Activated naive CD8-positive, alpha-beta T cell treated with anti-CD3 and anti-CD28 coated beads for 36 hours (primary cell): ENCODE measurements at regions not wholly inside any gene's neighbourhood (a gene's known extent, or its start where the extent isn't known, plus 50 kb on each side); places are given as distances from the start of the nearest gene placed in this dataset.

Experiments used
- DNase-seq: peaks from one replicate; pipeline ENCODE4 v3.0.0; 2021
- H3K27ac Mint-ChIP-seq: one replicate; pipeline ENCODE4 v1.8.0; 2022; ENCODE audit warnings: mild to moderate bottlenecking, moderate library complexity, mixed read lengths
- H3K27me3 Mint-ChIP-seq: one replicate; pipeline ENCODE4 v1.8.0; 2022; ENCODE audit warnings: mild to moderate bottlenecking, mixed read lengths
- H3K36me3 Mint-ChIP-seq: one replicate; pipeline ENCODE4 v1.8.0; 2021; ENCODE audit warnings: mild to moderate bottlenecking, mixed read lengths
- H3K4me1 Mint-ChIP-seq: one replicate; pipeline ENCODE4 v1.8.0; 2021; ENCODE audit warnings: mixed read lengths
- H3K4me3 Mint-ChIP-seq: one replicate; pipeline ENCODE4 v1.8.0; 2022; ENCODE audit warnings: mild to moderate bottlenecking, moderate library complexity, mixed read lengths
- H3K9me3 Mint-ChIP-seq: one replicate; pipeline ENCODE4 v1.8.0; 2022; ENCODE audit warnings: mixed read lengths

- no peak overlapping the region for H3K4me3 Mint-ChIP-seq
- H3K36me3 Mint-ChIP-seq: no peaks in the 10 kb centered on the region
- peaks cover 3% of the 10 kb centered on the region for H3K4me1 Mint-ChIP-seq
- H3K9me3 Mint-ChIP-seq: no peaks in the 10 kb centered on the region
- no peak for DNase-seq
- H3K27ac Mint-ChIP-seq: no peak overlapping the region
- H3K27me3 Mint-ChIP-seq: peaks cover 3% of the 10 kb centered on the region
These were observed 111.7 kb downstream of the DUSP10 start for GRCh38 chr1:221630236-221630635.

DNA sequence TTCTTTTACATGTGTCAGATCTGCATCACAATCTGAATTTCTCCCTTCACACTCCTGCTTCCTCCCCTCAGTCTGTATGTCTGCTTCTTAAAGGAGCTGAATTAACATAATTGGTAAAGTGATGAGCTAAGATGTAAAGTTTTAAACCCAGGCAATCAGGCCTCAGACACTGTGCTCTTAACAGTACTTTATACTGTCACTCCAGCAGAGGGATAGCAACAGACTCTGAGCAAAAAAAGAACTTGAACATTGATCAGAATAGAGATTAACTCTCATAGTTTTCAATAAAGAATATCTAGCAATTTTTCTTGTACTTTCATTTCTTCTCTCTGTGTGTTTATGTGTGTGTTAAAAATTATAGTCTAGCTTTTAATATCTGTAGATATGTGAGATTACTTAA, 110.3 kb downstream of the DUSP10 start:
- H3K27ac Mint-ChIP-seq: no peak overlapping the region
- no peaks in the 10 kb centered on the region for H3K36me3 Mint-ChIP-seq
- H3K4me1 Mint-ChIP-seq: peaks cover 3% of the 10 kb centered on the region
- H3K4me3 Mint-ChIP-seq: no peak overlapping the region
- peaks cover 3% of the 10 kb centered on the region for H3K27me3 Mint-ChIP-seq
- DNase-seq: no peak
- no peaks in the 10 kb centered on the region for H3K9me3 Mint-ChIP-seq

DNA sequence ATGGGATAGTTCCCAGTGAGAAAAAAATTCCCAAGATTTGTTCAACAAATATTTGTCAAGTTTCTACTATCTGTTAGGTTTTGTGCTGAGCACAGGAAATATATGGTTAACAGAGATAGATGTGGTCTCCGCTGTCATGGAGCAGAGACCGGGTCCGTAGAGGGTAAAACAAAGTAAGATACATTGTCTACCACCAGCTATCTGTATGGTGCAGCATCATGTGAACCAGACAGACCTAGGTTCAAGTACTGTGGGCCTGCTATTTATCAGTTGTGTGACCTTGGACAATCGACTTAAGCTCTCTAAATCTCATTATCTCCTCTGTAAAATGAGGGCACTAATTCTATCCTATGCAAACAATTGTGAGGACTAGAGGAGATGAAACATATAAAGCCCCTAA, 109.8 kb downstream of the DUSP10 start:
- H3K36me3 Mint-ChIP-seq: no peaks in the 10 kb centered on the region
- no peak overlapping the region for H3K27ac Mint-ChIP-seq
- DNase-seq: no peak
- peaks cover 3% of the 10 kb centered on the region for H3K4me1 Mint-ChIP-seq
- H3K4me3 Mint-ChIP-seq: no peak overlapping the region
- no peaks in the 10 kb centered on the region for H3K9me3 Mint-ChIP-seq
- peaks cover 3% of the 10 kb centered on the region for H3K27me3 Mint-ChIP-seq

- no peaks in the 10 kb centered on the region for H3K9me3 Mint-ChIP-seq
- no peaks in the 10 kb centered on the region for H3K36me3 Mint-ChIP-seq
- H3K4me3 Mint-ChIP-seq: no peak overlapping the region
- peaks cover 3% of the 10 kb centered on the region for H3K4me1 Mint-ChIP-seq
- no peak for DNase-seq
- H3K27me3 Mint-ChIP-seq: peaks cover 3% of the 10 kb centered on the region
- H3K27ac Mint-ChIP-seq: no peak overlapping the region
These were observed 108.0 kb downstream of the DUSP10 start for GRCh38 chr1:221633841-221634409.

- Mint-ChIP-seq H3K27me3 (peaks cover 3% of the 10 kb centered on the region), H3K4me3 (no peak overlapping the region), H3K36me3 (no peaks in the 10 kb centered on the region), H3K4me1 (peaks cover 3% of the 10 kb centered on the region), H3K9me3 (no peaks in the 10 kb centered on the region), H3K27ac (no peak overlapping the region)
- DNase-seq: no peak
These were observed 107.3 kb downstream of the DUSP10 start for GRCh38 chr1:221634606-221635005.

DNA sequence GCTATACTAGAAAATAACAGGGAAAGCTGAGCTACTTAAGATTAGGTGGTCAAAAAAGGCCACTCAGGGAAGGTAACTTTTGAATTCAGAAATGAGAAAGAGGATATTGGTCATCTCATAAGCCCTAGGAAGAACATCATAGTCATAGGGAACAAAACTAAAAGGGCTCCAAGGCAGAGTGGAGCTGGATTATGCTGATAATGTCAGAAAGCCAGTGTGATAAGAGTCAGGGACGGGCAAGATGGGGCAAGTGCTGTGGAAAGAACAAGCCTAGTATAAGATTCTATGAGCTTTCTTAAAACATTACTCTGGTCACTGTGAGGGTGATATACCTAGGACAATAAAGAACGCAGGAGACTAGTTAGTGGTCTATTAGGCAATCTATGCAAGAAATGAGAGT, 106.6 kb downstream of the DUSP10 start:
- no peak overlapping the region for H3K4me3 Mint-ChIP-seq
- H3K4me1 Mint-ChIP-seq: peaks cover 3% of the 10 kb centered on the region
- H3K27ac Mint-ChIP-seq: no peak overlapping the region
- no peaks in the 10 kb centered on the region for H3K36me3 Mint-ChIP-seq
- no peak for DNase-seq
- peaks cover 3% of the 10 kb centered on the region for H3K27me3 Mint-ChIP-seq
- H3K9me3 Mint-ChIP-seq: no peaks in the 10 kb centered on the region

DNA sequence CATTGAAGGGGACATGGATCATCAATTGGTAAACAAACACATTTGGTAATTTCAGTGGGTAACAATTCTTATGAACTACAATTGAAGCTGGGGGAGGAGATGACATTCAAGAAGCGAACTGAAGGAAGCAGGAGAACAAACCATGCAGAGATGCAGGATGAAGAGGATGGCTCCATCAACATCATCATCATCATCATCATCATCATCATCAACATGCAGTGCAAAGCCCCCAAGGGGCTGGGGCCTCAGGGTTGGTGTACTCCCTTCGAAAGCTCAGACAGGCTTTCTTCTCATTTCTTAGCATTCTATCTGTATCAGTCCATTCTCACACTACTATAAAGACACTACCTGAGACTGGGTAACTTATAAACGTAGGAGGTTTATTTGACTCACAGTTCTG, 105.8 kb downstream of the DUSP10 start:
- H3K27me3 Mint-ChIP-seq: peaks cover 3% of the 10 kb centered on the region
- no peak overlapping the region for H3K4me3 Mint-ChIP-seq
- H3K27ac Mint-ChIP-seq: no peak overlapping the region
- no peak for DNase-seq
- H3K9me3 Mint-ChIP-seq: no peaks in the 10 kb centered on the region
- H3K36me3 Mint-ChIP-seq: no peaks in the 10 kb centered on the region
- H3K4me1 Mint-ChIP-seq: peaks cover 3% of the 10 kb centered on the region

DNA sequence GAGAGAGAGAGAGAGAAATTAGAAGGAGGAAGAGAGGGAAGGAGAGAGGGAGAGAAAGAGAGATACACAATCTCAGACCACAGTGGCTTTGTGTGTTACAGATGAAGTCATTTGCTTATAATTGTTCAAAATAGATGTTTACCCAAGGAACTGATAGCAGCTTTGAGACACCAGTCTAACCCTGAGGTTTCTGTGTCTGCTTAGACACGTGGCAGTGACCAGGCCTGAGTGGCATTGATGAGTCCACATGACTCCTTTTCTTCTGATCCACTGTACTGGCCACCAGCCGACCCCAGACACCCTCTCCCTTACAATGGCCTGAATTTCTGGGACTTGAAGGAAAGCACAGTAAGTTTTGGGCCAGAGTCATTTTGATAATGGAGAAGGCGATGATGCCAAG, 104.9 kb downstream of the DUSP10 start:
- no peaks in the 10 kb centered on the region for H3K36me3 Mint-ChIP-seq
- peaks cover 3% of the 10 kb centered on the region for H3K27me3 Mint-ChIP-seq
- H3K4me3 Mint-ChIP-seq: no peak overlapping the region
- peaks cover 3% of the 10 kb centered on the region for H3K4me1 Mint-ChIP-seq
- no peak for DNase-seq
- H3K27ac Mint-ChIP-seq: no peak overlapping the region
- no peaks in the 10 kb centered on the region for H3K9me3 Mint-ChIP-seq

- H3K9me3 Mint-ChIP-seq: no peaks in the 10 kb centered on the region
These were observed 104.2 kb downstream of the DUSP10 start for GRCh38 chr1:221637641-221638041.

GRCh38 chr1:221638595-221638994, 103.3 kb downstream of the DUSP10 start:
- H3K9me3 Mint-ChIP-seq: no peaks in the 10 kb centered on the region
- no peaks in the 10 kb centered on the region for H3K36me3 Mint-ChIP-seq
- no peak for DNase-seq
- H3K4me3 Mint-ChIP-seq: no peak overlapping the region
- H3K27ac Mint-ChIP-seq: no peak overlapping the region
- no peaks in the 10 kb centered on the region for H3K4me1 Mint-ChIP-seq
- peaks cover 3% of the 10 kb centered on the region for H3K27me3 Mint-ChIP-seq

More at GRCh38 chr1:221637641-221638041, 104.2 kb downstream of the DUSP10 start:
- no peak for DNase-seq
- Mint-ChIP-seq H3K4me3 (no peak overlapping the region), H3K4me1 (no peaks in the 10 kb centered on the region), H3K36me3 (no peaks in the 10 kb centered on the region), H3K27me3 (peaks cover 3% of the 10 kb centered on the region), H3K27ac (no peak overlapping the region)

DNA sequence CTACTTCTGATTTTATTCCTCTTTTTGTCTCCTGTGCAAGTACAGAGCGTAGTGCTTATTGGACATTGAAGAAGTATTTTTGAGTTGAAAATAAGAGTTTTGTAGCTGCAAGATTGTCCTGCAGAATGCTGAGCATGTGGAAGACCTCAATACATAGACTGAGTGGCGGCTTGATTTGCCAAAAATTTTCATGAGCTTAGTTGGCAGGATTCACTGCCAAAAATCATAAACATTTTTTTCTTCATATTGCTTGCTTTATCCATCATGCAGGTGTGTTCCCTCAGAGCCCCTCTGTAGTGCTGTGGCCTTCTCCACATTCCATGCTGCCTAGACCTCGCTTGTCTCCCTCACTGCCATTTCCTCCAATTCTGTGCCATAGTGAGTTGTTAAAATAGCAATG, 100.1 kb downstream of the DUSP10 start:
- peaks cover 3% of the 10 kb centered on the region for H3K4me1 Mint-ChIP-seq
- no peaks in the 10 kb centered on the region for H3K9me3 Mint-ChIP-seq
- H3K27me3 Mint-ChIP-seq: no peaks in the 10 kb centered on the region
- no peak overlapping the region for H3K27ac Mint-ChIP-seq
- H3K4me3 Mint-ChIP-seq: no peak overlapping the region
- no peak for DNase-seq
- H3K36me3 Mint-ChIP-seq: no peaks in the 10 kb centered on the region

- no peak for DNase-seq
- Mint-ChIP-seq H3K27ac (no peak overlapping the region), H3K9me3 (no peaks in the 10 kb centered on the region)
These were observed 98.3 kb downstream of the DUSP10 start for GRCh38 chr1:221643404-221644144.

GRCh38 chr1:221644145-221644448, 97.8 kb downstream of the DUSP10 start:
- Mint-ChIP-seq H3K27ac (no peak overlapping the region), H3K9me3 (no peaks in the 10 kb centered on the region)

More at GRCh38 chr1:221643404-221644144, 98.3 kb downstream of the DUSP10 start:
- H3K36me3 Mint-ChIP-seq: no peaks in the 10 kb centered on the region
- no peaks in the 10 kb centered on the region for H3K27me3 Mint-ChIP-seq
- H3K4me3 Mint-ChIP-seq: no peak overlapping the region
- H3K4me1 Mint-ChIP-seq: peaks cover 3% of the 10 kb centered on the region

GRCh38 chr1:221644663-221645258, 97.1 kb downstream of the DUSP10 start:
- H3K36me3 Mint-ChIP-seq: no peaks in the 10 kb centered on the region
- no peaks in the 10 kb centered on the region for H3K9me3 Mint-ChIP-seq
- H3K4me3 Mint-ChIP-seq: no peak overlapping the region

More at GRCh38 chr1:221644145-221644448, 97.8 kb downstream of the DUSP10 start:
- H3K4me3 Mint-ChIP-seq: no peak overlapping the region
- H3K4me1 Mint-ChIP-seq: peaks cover 3% of the 10 kb centered on the region
- no peak for DNase-seq
- no peaks in the 10 kb centered on the region for H3K27me3 Mint-ChIP-seq
- no peaks in the 10 kb centered on the region for H3K36me3 Mint-ChIP-seq

DNA sequence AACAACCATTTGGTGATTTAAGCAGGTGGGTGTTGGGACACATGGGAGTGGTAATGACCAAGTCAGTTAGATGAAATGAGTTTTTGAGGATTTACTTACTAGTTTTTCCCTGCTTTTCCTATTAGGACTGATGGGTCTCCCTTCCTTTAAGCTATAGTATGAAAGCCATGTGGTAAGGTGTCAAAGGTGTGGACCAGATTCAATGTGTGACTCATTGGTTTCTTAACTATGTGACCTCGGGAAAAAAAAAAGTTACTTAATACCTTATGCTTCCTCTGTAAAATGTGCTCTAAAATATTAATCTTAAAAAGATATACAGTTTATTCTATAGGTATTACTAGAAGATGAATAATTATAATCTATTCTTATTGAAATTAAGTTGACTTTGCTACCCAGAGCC, 93.7 kb downstream of the DUSP10 start:
- DNase-seq: no peak
- Mint-ChIP-seq H3K36me3 (no peaks in the 10 kb centered on the region), H3K9me3 (no peaks in the 10 kb centered on the region), H3K27ac (no peak overlapping the region), H3K27me3 (no peaks in the 10 kb centered on the region), H3K4me3 (no peak overlapping the region), H3K4me1 (peaks cover 3% of the 10 kb centered on the region)

More at GRCh38 chr1:221644663-221645258, 97.1 kb downstream of the DUSP10 start:
- no peak for DNase-seq
- H3K4me1 Mint-ChIP-seq: peaks cover 3% of the 10 kb centered on the region
- H3K27me3 Mint-ChIP-seq: no peaks in the 10 kb centered on the region
- H3K27ac Mint-ChIP-seq: no peak overlapping the region
